GM19395 (cell line): ENCODE measurements at regions not wholly inside any gene's neighbourhood (a gene's known extent, or its start where the extent isn't known, plus 50 kb on each side); places are given as distances from the start of the nearest gene placed in this dataset.

Experiments used
- ATAC-seq: cut with Tn5 transposase; IDR thresholded peaks from one replicate; pipeline ENCODE4 v1.9.1; 2021; ENCODE audit warnings: mild to moderate bottlenecking, moderate library complexity; ENCODE audit not compliant: unreplicated experiment

DNA sequence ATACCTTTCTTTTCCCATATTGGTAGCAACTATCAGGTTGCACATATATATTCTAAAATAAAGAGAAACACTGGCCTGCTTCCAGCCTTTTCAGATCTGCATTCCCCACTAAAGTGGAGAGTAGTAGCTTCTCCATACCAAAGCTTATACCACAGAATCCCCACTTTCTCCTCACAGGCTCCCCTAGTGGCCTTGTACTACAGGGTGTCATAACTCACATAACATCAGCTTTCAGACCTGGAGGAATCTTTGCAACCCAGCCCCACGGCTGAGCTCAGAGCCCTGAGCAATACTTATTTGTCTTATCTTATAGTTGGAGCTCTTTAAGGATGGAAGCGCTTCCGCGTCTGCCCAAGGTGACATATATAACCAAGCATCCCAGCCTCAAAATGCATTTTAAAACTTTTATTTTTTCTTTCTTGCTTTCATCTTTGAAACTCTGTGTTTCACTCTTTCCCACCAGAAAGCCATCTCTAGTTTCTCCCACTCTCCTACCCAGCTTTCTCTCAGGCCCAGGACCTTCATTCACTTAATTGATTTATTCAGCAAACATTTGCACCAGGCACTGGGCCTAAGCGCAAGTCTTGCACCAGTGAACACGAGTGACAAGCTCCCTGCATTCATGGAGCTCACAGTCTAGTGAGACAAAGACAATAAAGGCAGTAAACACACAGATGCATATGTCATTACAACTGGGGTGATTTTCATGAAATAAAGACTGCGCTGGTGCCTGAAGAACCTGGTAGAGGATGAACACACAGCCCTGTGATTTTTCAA is 254.7 kb downstream of the IPO8 start:
- ATAC-seq, result no peak

DNA sequence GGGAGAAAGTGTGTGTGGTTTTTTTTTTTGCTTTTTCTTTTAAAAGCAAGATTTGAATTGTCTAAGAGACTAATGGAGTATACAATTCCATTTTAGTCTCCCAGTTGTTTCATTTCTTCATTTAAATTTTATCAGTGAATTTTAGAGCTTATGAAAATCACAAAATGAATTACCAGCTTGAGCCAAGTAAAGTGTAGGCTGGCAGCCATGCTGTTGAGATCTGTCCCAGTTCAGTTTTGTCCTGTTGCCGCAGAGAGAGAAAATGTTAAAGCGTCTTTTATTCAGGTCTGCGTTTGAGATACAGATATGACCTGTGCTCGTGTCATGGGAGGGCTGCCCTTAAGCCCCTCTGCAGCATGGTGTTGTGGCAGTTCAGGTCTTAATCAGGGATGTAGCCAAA is 256.5 kb downstream of the IPO8 start:
- no peak for ATAC-seq

DNA sequence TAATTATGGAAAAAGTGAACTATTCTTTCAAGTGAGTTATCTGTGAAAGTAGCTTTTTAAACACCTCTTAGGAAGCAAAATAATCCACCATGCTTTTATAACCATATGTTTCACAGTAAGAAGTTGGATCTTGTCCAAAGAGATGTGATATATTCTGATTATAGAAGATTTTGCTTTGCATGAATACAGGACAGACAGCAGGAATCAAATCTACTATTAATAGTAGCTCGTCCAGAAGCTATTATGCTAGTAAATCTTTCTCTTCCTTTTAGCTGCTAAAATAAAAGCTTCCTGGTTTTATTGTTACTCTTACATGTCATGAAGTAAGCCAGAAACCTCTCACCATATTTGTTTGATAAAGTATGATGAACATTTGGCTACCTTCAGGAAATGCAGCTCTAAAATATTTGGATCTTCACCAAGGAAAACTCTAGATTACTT is 257.0 kb downstream of the IPO8 start:
- ATAC-seq, result no peak

DNA sequence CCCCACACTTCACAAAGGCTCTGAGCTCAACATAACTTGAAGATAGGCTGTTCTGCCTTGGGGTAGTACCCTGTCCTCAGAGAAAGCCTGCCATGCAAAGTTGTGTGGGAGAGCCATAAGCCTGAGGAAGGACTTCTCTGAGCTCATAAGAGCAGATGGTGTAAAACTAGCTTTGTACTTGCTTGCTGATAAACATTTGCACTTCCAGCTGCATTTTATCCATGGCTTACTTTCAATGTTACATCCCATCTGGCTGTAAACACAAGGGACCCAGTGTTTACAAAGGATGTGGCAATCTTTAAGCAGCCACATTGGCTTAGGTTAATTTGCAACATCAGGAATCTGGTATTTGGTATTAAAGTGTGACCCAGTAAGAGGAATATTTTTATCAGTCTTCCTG is 258.1 kb downstream of the IPO8 start:
- ATAC-seq, result no peak

DNA sequence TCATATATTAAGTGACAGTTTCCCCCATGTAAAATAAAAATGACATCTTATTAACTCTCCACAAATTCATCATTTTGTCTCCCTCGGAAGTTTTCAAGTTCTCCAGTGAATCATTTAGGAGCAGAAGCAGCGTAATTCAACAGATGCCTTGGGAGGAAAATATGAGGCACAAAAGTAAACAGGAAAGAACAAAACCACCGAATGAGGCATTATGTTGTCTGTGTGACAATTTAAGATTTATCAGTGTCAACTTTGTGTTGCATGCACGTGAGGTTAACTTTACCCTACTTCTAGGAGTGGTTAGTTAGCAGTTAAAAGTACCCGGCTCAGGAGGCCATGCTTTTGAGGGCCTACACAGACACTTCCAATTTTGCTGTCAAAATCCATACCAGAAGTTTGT is 258.6 kb downstream of the IPO8 start:
- no peak for ATAC-seq

DNA sequence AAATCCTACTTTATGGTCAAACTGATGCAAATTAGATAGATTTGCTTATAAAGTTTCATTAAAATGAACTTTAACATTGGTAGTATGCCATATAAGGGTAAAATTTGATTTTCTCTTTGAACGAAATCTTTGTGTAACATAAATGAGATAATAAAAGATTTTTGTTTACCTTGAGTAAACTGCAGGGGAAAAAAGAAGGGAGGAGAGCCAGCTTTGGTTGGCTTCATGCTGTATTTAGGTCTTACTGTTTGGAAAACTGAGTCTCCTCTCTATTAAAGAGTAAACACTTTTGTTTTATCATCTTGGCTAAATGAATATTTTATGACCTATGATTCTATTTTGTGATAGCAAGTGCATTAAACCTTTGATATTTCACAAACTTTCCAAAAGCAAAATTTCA is 267.6 kb downstream of the IPO8 start:
- no peak for ATAC-seq

DNA sequence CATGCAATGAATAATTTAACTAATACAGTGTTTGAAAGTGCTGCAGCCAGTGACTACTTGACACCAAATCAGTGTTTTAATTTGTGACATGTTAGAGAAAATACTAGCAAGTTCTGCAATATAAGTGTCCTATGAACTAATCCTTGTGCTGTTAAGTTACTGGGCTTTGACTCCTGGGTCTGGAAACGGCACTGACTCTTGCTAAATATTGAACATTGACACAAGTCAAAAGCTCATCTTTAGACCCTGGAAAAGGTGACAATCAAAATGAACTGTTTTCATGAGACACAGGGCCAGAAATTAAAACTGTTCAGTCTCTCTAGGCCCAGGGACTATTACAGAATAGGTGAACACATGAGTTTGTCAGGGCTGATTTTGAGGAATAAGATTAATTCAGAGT is 268.1 kb downstream of the IPO8 start:
- ATAC-seq, result no peak

DNA sequence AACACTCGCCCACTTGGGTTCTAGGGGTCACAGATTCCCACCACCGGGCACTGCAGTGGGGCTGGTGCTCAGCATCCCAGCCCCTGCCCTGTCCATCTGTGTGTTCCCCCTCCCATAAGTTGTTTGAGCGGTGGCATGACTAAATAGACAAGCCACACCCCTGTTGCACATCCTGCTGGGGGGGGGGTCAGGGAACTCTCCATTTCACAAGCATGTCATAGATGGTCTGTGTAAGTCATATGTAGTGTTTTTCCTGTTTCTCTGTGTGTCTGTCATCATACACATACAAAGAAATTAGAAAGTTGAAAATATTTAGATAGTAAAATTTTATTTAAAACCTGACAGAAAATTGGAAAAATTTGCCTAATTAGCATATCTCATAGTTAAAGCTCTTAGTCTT is 270.2 kb downstream of the IPO8 start:
- no peak for ATAC-seq

DNA sequence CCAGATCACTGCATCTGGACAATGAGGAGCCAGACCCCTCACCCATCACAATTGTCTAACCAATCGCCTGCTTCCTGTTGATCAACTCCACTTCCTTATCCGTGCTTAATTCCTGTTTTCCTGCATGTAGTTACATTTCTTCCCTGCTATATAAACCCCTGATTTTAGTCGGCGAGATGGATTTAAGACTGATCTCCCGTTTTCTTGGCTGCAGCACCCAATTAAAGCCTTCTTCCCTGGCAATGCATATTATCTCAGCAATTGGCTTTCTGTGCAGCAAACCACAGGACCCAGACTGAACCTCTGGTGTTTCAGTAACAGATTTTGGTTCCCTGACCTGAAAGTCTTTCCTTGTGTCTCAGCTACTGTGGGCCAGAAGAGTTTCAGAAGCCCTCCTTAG is 272.3 kb downstream of the IPO8 start:
- ATAC-seq, result no peak

DNA sequence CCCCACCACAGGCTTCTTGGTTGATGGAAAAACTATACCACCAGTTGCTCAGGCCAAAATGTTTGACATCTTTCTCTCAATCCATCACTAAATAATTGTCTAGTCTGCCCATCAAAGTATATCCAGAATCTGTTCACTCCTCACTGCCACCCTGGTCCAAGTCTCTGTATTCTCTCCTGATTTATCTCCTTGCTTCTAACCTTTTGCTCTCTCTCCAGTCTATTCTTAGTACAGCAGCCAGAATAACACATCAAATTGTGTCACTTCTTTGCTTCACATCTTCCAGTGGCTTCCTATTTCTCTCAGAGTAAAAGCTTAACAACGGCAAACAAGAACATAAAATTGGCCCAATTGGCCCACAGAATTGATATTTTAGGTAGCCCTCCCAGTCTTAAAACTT is 272.8 kb downstream of the IPO8 start:
- no peak for ATAC-seq

DNA sequence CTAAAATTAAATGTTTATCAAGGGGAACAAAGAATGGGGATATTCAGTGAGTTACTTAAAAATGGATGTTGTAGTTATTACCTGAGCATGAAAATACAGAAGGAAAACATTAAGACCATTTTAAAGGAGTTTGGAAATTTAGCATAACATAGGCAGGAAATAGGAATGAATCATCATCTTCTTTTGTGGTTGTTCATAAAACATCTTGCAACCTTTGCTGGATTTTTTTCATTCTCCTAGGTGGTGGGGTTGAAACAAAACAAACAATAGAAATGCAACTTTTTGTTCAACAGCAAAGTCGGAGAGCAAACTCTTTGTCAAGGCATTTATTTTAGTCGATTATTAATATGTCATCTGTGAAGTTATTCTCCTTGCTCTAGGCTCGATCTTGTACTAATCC is 275.1 kb downstream of the IPO8 start:
- no peak for ATAC-seq

DNA sequence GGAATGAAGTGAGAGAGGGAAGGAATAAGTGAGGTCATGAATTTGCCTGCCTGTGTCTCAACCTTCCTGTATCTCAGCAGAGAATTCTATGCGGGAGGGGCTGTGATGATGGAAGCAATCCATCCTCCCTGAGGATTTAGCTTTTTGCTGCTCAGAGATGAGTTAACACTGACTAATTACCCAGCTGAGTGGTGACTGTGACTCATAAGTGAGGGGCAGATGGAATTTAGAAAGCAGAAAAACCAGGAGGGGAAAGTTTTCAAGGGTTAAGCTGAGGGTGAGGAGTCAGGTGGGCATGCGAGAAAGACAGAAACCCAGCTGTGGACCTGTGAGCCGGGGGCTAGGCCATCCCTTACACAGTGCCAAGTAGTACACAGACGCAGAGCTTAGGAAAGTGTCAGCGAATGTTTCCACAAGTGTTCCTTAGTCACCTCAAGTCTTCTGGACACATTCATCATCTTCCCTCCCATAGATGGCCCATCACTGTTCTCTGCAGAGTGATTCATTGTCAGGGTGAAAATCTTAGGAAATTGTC is 277.9 kb downstream of the IPO8 start:
- ATAC-seq, result no peak

DNA sequence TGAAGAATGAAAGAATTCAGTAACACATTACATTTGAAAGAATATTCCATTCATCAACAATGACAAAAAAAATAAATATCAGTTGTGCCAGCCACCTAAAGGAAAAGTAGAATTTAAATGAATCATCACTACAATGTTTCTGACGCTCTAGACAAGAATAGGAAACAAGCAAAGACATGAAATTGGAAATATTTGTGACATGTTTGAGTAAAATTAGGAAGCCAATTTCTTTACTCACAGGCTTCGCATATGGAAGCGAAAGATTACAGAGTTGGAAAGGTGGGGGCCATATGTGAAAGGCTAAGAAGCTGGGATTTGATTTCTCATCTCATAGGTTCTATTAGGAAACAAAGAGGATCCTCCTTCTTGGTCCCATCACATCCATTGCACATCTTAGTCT is 279.0 kb downstream of the IPO8 start:
- ATAC-seq, result no peak

DNA sequence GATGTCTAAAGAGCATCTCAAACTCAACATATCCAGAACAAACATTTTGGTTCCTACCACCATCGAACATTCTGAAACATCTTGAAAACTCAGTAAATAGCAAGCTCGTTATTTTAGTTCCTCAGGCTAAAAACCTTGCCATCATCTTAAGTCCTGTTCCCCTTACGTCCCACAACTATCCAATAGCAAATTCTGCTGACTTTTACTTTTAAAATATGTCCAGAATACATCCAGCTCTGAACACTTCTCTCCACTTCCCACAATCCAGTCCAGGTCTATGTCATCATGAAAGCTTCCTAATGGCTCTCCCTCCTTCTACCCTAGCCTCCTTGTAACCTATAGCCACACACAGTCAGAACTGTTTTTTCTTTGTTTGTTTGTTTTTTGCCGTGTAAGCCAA is 279.9 kb downstream of the IPO8 start:
- ATAC-seq, result no peak

DNA sequence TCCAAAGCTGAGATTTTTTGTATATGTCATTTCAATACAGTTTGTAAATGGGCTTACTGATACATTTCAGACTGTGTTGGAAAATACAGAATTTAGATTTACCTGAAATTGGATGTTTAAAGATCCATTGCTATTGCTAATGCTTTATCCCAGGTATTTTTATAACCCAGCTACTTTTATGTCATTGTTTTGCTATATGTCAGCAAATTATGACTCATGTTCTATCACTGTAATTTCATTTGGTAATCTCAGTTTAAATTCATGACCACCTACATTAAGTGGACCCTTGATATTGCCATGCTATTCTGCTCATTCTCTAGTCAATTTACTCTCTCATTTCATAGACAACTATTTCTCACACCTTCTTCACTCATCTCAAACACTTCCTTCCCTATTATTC is 281.2 kb downstream of the IPO8 start:
- ATAC-seq, result no peak

DNA sequence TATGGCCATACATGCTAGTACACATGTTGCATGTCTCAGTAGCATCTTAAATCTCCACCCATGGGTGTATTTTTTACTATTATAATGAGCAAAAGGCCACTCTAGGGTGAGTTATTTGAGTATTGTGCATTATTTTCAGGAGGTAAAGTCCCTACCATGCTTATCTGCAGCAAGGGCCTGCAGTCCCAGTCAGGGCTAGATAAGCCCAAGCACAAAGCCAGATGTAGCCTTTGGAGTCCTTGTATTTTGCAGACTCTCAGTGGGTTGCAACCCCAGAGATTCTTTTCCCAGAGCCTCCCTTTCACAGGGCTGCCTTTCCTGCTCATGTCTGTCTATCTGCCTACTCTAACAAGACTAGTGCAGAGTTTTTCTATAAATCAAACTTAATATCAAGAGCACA is 295.3 kb downstream of the IPO8 start:
- no peak for ATAC-seq

DNA sequence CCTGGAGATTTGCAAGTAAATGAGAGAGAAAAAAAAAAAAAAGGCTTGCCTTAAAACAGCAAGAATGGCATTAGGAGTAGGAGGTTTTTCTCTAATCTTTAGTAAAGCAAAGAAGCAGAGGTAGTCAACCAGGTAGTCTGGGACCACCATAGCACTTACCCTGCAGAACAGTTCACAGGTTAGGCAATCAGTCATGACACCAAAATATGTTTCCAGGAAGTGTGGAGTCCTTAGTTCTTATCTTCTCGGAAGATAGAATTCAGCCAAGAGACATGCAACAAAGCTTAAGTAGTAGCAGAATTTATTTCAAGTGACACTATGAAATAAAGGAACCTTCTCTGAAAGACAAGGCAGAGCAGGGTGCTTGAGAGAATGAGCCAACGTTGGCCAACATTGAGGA is 295.8 kb downstream of the IPO8 start:
- ATAC-seq, result no peak

DNA sequence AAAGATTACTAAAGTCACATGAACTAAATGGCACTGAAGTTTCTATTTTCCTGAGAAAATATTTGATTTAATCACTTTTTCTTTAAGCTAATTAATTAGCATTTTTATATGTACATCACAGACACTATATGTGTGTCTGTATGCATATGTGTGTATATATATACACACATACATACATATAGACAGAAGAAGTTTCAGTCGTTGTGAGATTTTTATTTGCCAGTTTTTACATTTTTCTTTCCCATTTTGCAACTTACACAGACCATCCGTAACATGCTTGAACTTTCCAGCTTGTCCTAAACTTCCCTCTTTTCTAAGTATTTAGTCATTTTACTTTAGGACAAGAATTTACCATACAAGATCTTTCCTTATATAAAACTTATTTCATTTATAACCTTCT is 299.1 kb downstream of the IPO8 start:
- ATAC-seq, result no peak

DNA sequence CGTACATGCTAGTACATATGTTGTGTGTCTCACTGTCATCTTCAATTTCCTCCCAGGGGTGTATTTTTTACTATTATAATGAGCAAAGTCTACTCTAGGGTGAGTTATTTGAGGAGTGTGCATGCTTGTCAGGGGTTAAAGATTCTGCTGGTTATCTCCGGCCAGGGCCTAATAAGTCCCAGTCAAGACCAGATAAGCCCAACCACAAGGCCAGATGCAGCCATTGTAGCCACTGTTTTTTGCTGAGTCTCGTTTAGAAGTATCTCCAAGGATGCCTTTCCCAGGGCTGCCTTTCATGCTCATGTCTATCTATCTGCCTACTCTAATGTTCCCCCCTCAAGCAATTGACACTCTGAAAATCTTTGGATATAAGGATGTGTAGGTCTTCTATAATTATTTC is 300.5 kb downstream of the IPO8 start:
- no peak for ATAC-seq

DNA sequence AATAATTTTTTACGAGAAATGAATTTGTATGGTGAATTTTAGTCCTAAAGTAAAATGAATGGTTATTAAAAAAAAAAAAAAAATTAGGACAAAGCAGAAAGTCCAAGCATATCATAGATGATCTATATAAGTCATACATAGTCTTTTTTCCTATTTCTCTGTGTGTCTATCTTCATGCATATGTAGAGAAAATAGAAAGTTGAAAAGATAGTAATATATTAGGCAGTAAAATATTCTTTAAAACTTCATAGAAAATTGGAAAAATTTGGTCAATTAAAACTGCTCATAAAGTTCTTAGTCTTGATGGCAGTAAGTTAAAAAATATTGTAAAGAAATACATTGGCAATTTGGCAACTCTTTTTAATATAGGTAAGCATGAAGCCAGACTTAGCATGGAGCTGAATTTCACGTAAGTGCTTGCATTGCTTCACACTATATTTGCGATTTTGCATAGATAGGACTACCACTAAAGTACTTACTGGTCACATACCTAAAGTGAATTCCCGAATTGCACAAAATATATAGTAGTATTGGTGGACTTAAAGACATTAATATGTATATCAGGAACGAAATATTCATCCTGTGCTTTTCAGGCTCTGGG is 303.8 kb downstream of the IPO8 start:
- no peak for ATAC-seq

DNA sequence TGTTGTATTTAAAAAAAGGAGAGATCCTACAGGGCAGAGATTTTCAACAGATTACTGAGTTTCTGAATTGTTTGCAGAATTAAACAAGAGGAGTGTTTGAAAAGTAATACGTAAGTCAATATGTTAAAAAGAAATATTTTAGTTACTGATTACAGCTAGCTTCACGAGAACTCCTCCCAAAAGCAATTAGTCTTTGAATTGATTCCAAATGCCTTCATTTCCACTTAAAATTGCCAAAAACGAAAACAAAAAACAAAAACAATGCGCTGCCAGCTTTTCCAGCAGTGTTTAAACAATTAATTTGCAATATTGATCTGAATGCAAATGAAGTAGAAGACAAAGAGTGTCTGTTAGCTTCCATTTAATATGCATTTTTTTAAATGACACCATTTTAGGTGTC is 310.0 kb downstream of the IPO8 start:
- no peak for ATAC-seq

DNA sequence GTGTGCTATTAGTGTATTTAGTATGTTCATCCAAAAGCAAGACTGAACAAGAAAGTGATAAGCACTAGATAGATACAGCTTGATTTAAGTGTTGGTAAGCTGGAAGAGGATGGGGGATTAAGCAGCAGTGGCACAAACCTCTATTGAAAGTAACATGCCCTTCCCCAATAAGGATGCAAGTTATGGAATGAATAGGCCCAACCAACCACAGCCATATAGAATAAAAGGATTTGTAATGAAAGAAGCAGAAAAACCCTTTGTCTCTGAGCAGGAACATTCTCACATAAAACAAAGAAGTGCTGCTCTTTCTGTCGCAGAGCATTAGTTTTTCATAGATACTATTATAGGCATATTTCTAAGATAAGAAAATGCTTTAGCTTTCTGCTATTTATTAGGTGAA is 310.7 kb downstream of the IPO8 start:
- no peak for ATAC-seq

DNA sequence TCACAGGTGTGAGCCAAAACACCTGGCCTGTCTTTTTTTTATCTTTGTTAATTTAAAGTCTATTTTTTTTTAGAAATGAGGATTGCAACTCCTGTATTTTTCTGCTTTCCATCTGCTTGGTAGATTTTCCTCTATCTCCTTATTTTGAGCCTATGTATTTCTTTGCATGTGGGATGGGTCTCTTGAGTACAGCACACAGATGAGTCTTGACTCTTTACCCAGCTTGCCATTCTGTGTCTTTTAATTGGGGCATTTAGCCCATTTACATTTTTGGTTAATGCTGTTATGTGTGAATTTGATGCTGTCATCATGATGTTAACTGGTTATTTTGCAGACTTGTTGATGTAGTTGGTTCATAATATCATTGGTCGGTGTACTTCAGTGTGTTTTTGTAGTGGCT is 317.4 kb downstream of the IPO8 start:
- no peak for ATAC-seq
